ENCODE measurements at regions not wholly inside any gene's neighbourhood (a gene's known extent, or its start where the extent isn't known, plus 50 kb on each side); places are given as distances from the start of the nearest gene placed in this dataset.

GRCh38 chr22:47552541-47553205 is 790.2 kb downstream of the TBC1D22A start:
- Histone ChIP-seq H3K9me3 (replicated peaks; ENCODE audit: insufficient read depth, low read length) (no peaks in the 10 kb centered on the region), H3K4me2 (ENCODE audit: low read depth, low read length) (no peak overlapping the region)

GRCh38 chr22:47552024-47552423 is 789.6 kb downstream of the TBC1D22A start:
- Histone ChIP-seq H3K27me3 (replicated peaks; ENCODE audit: insufficient read depth, low read length) (no peaks in the 10 kb centered on the region), H3K4me3 (ENCODE audit: low read length) (no peak overlapping the region), H3K4me2 (ENCODE audit: low read depth, low read length) (no peak overlapping the region), H4K20me1 (ENCODE audit: insufficient read depth, low read length) (no peaks in the 10 kb centered on the region), H3K4me1 (ENCODE audit: low read length) (no peaks in the 10 kb centered on the region), H3F3A (ENCODE audit: insufficient read depth, low read length) (no peaks in the 10 kb centered on the region), H3K79me2 (ENCODE audit: low read length) (no peaks in the 10 kb centered on the region), H2AFZ (ENCODE audit: low read length) (no peak overlapping the region), H3K9me3 (replicated peaks; ENCODE audit: insufficient read depth, low read length) (no peaks in the 10 kb centered on the region), H3K9ac (ENCODE audit: low read length) (no peak overlapping the region), H3K9me2 (replicated peaks; ENCODE audit: insufficient read depth, low read length) (no peaks in the 10 kb centered on the region), H3K36me3 (replicated peaks; ENCODE audit: insufficient read depth, low read length) (no peaks in the 10 kb centered on the region), H3K27ac (ENCODE audit: low read length) (no peak overlapping the region)
- no peak for TF ChIP-seq EZH2 (optimal IDR thresholded peaks at IDR 0.05; ENCODE audit: low read depth, low read length)
- TF ChIP-seq EZH2phosphoT487 (IDR thresholded peaks at IDR 0.05; ENCODE audit: low read length): no peak
- no peak for TF ChIP-seq CTCF (IDR thresholded peaks at IDR 0.05; ENCODE audit: low read length)
- no peak for DNase-seq

More at GRCh38 chr22:47552541-47553205, 790.2 kb downstream of the TBC1D22A start:
- Histone ChIP-seq H3K27ac (ENCODE audit: low read length) (no peak overlapping the region), H4K20me1 (ENCODE audit: insufficient read depth, low read length) (no peaks in the 10 kb centered on the region), H3K4me1 (ENCODE audit: low read length) (no peaks in the 10 kb centered on the region), H3K27me3 (replicated peaks; ENCODE audit: insufficient read depth, low read length) (no peaks in the 10 kb centered on the region), H3K79me2 (ENCODE audit: low read length) (no peaks in the 10 kb centered on the region), H3K36me3 (replicated peaks; ENCODE audit: insufficient read depth, low read length) (no peaks in the 10 kb centered on the region), H3K4me3 (ENCODE audit: low read length) (no peak overlapping the region), H3K9me2 (replicated peaks; ENCODE audit: insufficient read depth, low read length) (no peaks in the 10 kb centered on the region), H3K9ac (ENCODE audit: low read length) (no peak overlapping the region), H3F3A (ENCODE audit: insufficient read depth, low read length) (no peaks in the 10 kb centered on the region), H2AFZ (ENCODE audit: low read length) (no peak overlapping the region)
- DNase-seq: no peak
- TF ChIP-seq EZH2 (optimal IDR thresholded peaks at IDR 0.05; ENCODE audit: low read depth, low read length) (no peak), CTCF (IDR thresholded peaks at IDR 0.05; ENCODE audit: low read length) (no peak), EZH2phosphoT487 (IDR thresholded peaks at IDR 0.05; ENCODE audit: low read length) (no peak)

GRCh38 chr22:47551431-47551775 is 789.0 kb downstream of the TBC1D22A start:
- Histone ChIP-seq H3F3A (ENCODE audit: insufficient read depth, low read length) (no peaks in the 10 kb centered on the region), H3K4me3 (ENCODE audit: low read length) (no peak overlapping the region), H2AFZ (ENCODE audit: low read length) (no peak overlapping the region), H3K4me1 (ENCODE audit: low read length) (no peaks in the 10 kb centered on the region), H3K9me2 (replicated peaks; ENCODE audit: insufficient read depth, low read length) (no peaks in the 10 kb centered on the region), H3K79me2 (ENCODE audit: low read length) (no peaks in the 10 kb centered on the region), H3K9me3 (replicated peaks; ENCODE audit: insufficient read depth, low read length) (no peaks in the 10 kb centered on the region), H3K4me2 (ENCODE audit: low read depth, low read length) (no peak overlapping the region), H3K27ac (ENCODE audit: low read length) (no peak overlapping the region), H3K27me3 (replicated peaks; ENCODE audit: insufficient read depth, low read length) (no peaks in the 10 kb centered on the region), H3K36me3 (replicated peaks; ENCODE audit: insufficient read depth, low read length) (no peaks in the 10 kb centered on the region), H3K9ac (ENCODE audit: low read length) (no peak overlapping the region), H4K20me1 (ENCODE audit: insufficient read depth, low read length) (no peaks in the 10 kb centered on the region)
- DNase-seq: no peak
- no peak for TF ChIP-seq EZH2phosphoT487 (IDR thresholded peaks at IDR 0.05; ENCODE audit: low read length)
- TF ChIP-seq CTCF (IDR thresholded peaks at IDR 0.05; ENCODE audit: low read length): no peak
- TF ChIP-seq EZH2 (optimal IDR thresholded peaks at IDR 0.05; ENCODE audit: low read depth, low read length): no peak

Measured in MM.1S (cell line).